HCT116 (cell line): ENCODE measurements at regions not wholly inside any gene's neighbourhood (a gene's known extent, or its start where the extent isn't known, plus 50 kb on each side); places are given as distances from the start of the nearest gene placed in this dataset.

Experiments used
- ATAC-seq: fragments of 200-7000 bp; cut with Tn5 transposase; 2 replicates; pipeline ENCODE4 v1.9.1; 2020; ENCODE audit warnings: mild to moderate bottlenecking, moderate library complexity
- BruUV-seq: library from RNA; stranded (reverse); fragments of 400-500 nt; replicated peaks from 2 replicates; lab custom pipeline; 2021; lab: Mats Ljungman, UMichigan
- CTCF ChIA-PET: fragments of 300-600 bp; sonication (Branson Sonifier 250); formaldehyde crosslinking; loops from one replicate; lab custom pipeline; 2021; ENCODE audit warnings: antibody characterized with exemption; lab: Charles Lee
- POLR2A ChIA-PET: fragments of 300-600, 350-600 bp; sonication (Branson Sonifier 250); formaldehyde crosslinking; loops from one replicate; lab custom pipeline; 2021; ENCODE audit warnings: antibody characterized with exemption; lab: Charles Lee
- RAD21 ChIA-PET, 2 experiments: fragments of 300-600 bp; sonication (Branson Sonifier 250); formaldehyde crosslinking; loops; one replicate each; lab custom pipeline; 2023; ENCODE audit warnings: low total read pairs in 2 of 2; ENCODE audit not compliant: uncharacterized antibody in 2 of 2, unreplicated experiment in 2 of 2, low non-redundant PET in 1 of 2; lab: Charles Lee
- DNase-seq: peaks from one replicate; pipeline ENCODE4 v3.0.0-alpha.2; 2010; ENCODE audit warnings: low read depth, low spot score
- H2AFZ ChIP-seq: fragments of 200-600 bp; shearing (Covaris generic), sonication (generic); 2 replicates; pipeline ENCODE4 v1.6.1; 2017; ENCODE audit warnings: low read depth, mixed run types, mixed read lengths, antibody characterized with exemption, low read length; ENCODE audit not compliant: poor library complexity, severe bottlenecking
- H3K27ac ChIP-seq: 2 replicates; pipeline ENCODE4 v1.5.1; 2012; ENCODE audit warnings: low read depth, low read length
- H3K27me3 ChIP-seq: fragments of 200-600 bp; sonication (generic); 2 replicates; pipeline ENCODE4 v1.6.1; 2016; ENCODE audit warnings: mixed run types, low read length, mixed read lengths; ENCODE audit not compliant: insufficient read depth
- H3K36me3 ChIP-seq, 2 experiments: fragments of 200-500 bp in 1 of 2; fragments of 200-600 bp in 1 of 2; sonication (Bioruptor generic) in 1 of 2; sonication (generic) in 1 of 2; 2 replicates each; pipeline versions ENCODE4 v1.5.1 to v1.6.1; 2014 to 2016; ENCODE audit warnings: low read length in 2 of 2, inconsistent platforms in 1 of 2, mixed read lengths in 1 of 2, mixed run types in 1 of 2; ENCODE audit not compliant: insufficient read depth in 2 of 2, control insufficient read depth in 1 of 2
- H3K4me1 ChIP-seq, 2 experiments: fragments of 200-600 bp in 1 of 2; sonication (generic) in 1 of 2; 2 replicates each; pipeline versions ENCODE4 v1.5.1 to v1.6.1; 2012 to 2017; ENCODE audit warnings: low read length in 2 of 2, inconsistent platforms in 1 of 2, mild to moderate bottlenecking in 1 of 2, mixed read lengths in 1 of 2, mixed run types in 1 of 2, moderate library complexity in 1 of 2; ENCODE audit not compliant: insufficient read depth in 2 of 2, control insufficient read depth in 1 of 2
- H3K4me2 ChIP-seq: fragments of 200-600 bp; sonication (generic); 2 replicates; pipeline ENCODE4 v1.6.1; 2017; ENCODE audit warnings: mixed run types, low read length, mixed read lengths
- H3K4me3 ChIP-seq, 2 experiments: fragments of 200-600 bp in 1 of 2; sonication (generic) in 1 of 2; replicated peaks in 1 of 2; 2 replicates each; pipeline ENCODE4 v1.5.1; 2011 to 2016; ENCODE audit warnings: low read length in 2 of 2, control low read depth in 1 of 2, low read depth in 1 of 2, mild to moderate bottlenecking in 1 of 2, mixed read lengths in 1 of 2, mixed run types in 1 of 2
- H3K79me2 ChIP-seq: fragments of 200-600 bp; sonication (generic); 2 replicates; pipeline ENCODE4 v1.6.1; 2017; ENCODE audit warnings: mild to moderate bottlenecking, mixed run types, low read length, moderate library complexity, mixed read lengths; ENCODE audit not compliant: insufficient read depth
- H3K9ac ChIP-seq: fragments of 200-600 bp; sonication (generic); 2 replicates; pipeline ENCODE4 v1.6.1; 2016; ENCODE audit warnings: low read length, mixed read lengths
- H3K9me2 ChIP-seq: fragments of 200-600 bp; sonication (generic), shearing (Covaris generic); 2 replicates; pipeline ENCODE4 v1.6.1; 2017; ENCODE audit warnings: mixed run types, mild to moderate bottlenecking, moderate library complexity; ENCODE audit not compliant: insufficient read depth
- H3K9me3 ChIP-seq, 2 experiments: fragments of 200-500 bp in 1 of 2; fragments of 200-600 bp in 1 of 2; sonication (Bioruptor generic) in 1 of 2; sonication (generic) in 1 of 2; 2 replicates each; pipeline ENCODE4 v1.6.1; 2014 to 2017; ENCODE audit warnings: low read length in 2 of 2, mixed read lengths in 2 of 2, inconsistent platforms in 1 of 2, low read depth in 1 of 2, mild to moderate bottlenecking in 1 of 2, mixed run types in 1 of 2, moderate library complexity in 1 of 2; ENCODE audit not compliant: control insufficient read depth in 1 of 2, insufficient read depth in 1 of 2
- H4K20me1 ChIP-seq: fragments of 200-600 bp; sonication (generic), shearing (Covaris generic); 2 replicates; pipeline ENCODE4 v1.6.1; 2017; ENCODE audit warnings: mixed run types, mild to moderate bottlenecking, moderate library complexity; ENCODE audit not compliant: insufficient read depth
- CEBPB ChIP-seq: IDR thresholded peaks from 2 replicates; pipeline ENCODE4 v1.6.1; 2012; ENCODE audit warnings: low read depth
- ELF1 ChIP-seq: IDR thresholded peaks from 2 replicates; pipeline ENCODE4 v1.6.1; 2012; ENCODE audit warnings: low read depth, borderline replicate concordance
- EZH2phosphoT487 ChIP-seq: fragments of 200-600 bp; IDR thresholded peaks from 2 replicates; pipeline ENCODE4 v1.6.1; 2018; ENCODE audit warnings: antibody characterized with exemption, borderline replicate concordance
- JUND ChIP-seq: IDR thresholded peaks from 2 replicates; pipeline ENCODE4 v1.6.1; 2012
- POLR2A ChIP-seq: IDR thresholded peaks from 2 replicates; pipeline ENCODE4 v1.7.0; 2011; ENCODE audit warnings: borderline replicate concordance; ENCODE audit not compliant: insufficient read depth, insufficient read length; ENCODE audit errors: extremely low read depth
- SP1 ChIP-seq: IDR thresholded peaks from 2 replicates; pipeline ENCODE4 v1.6.1; 2012; ENCODE audit warnings: low read depth
- SRF ChIP-seq: IDR thresholded peaks from 2 replicates; pipeline ENCODE4 v1.6.1; 2012; ENCODE audit warnings: low read depth
- TCF7L2 ChIP-seq: IDR thresholded peaks from 2 replicates; pipeline ENCODE4 v1.7.0; 2011; ENCODE audit warnings: borderline replicate concordance, inconsistent platforms; ENCODE audit not compliant: insufficient read depth, insufficient read length; ENCODE audit errors: extremely low read depth
- intact Hi-C: fragments of 100-400 bp; cut with micrococcal nuclease; formaldehyde crosslinking; loops from 2 replicates; pipeline ENCODE4 v1.10.0; 2022
- TF ChIP-seq, protein P1 (sequence below): IDR thresholded peaks from 2 replicates; pipeline ENCODE4 v1.6.1; 2012; ENCODE audit warnings: low read depth
- TF ChIP-seq, protein P2 (sequence below): IDR thresholded peaks from 2 replicates; pipeline ENCODE4 v1.6.1; 2011; ENCODE audit warnings: mild to moderate bottlenecking, low read length, moderate library complexity; ENCODE audit not compliant: insufficient replicate concordance; ENCODE audit errors: extremely low read depth
- TF ChIP-seq, protein P3 (sequence below), 3 experiments: fragments of 200-600 bp in 1 of 3; sonication (generic) in 1 of 3; IDR thresholded peaks in 2 of 3; conservative IDR thresholded peaks in 1 of 3; 2 replicates each; pipeline ENCODE4 v1.5.1; 2012 to 2017; ENCODE audit warnings: low read depth in 2 of 3, low read length in 2 of 3, antibody characterized with exemption in 1 of 3, borderline replicate concordance in 1 of 3, control low read depth in 1 of 3, mild to moderate bottlenecking in 1 of 3, mixed read lengths in 1 of 3, mixed run types in 1 of 3, moderate library complexity in 1 of 3; ENCODE audit not compliant: insufficient read depth in 1 of 3

DNA sequence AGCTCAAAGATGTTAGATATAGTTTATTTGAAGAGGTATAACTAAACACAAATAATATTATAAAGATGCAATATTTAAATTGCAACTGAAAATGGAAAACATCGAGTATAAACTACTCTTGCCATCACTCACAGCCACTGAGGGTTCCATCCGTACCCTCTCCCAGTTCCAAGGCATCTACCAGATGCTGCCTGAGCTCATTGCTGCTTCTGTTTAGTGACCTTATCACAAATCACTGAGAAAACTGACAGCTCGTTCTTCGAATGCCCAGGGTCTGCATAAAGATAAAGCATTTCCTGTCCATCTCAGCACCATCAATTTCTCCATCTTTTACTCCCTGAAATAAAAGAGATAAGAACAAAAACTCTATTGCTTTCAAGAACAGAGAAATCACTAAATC lies 391.7 kb upstream of the NWD2 start:
- POLR2A ChIA-PET, result no interaction called here
- Histone ChIP-seq H3K4me1 (no peaks in the 10 kb centered on the region), H3K27me3 (no peaks in the 10 kb centered on the region)
- RAD21 ChIA-PET, result no interaction called here
- TF ChIP-seq, protein P1, sequence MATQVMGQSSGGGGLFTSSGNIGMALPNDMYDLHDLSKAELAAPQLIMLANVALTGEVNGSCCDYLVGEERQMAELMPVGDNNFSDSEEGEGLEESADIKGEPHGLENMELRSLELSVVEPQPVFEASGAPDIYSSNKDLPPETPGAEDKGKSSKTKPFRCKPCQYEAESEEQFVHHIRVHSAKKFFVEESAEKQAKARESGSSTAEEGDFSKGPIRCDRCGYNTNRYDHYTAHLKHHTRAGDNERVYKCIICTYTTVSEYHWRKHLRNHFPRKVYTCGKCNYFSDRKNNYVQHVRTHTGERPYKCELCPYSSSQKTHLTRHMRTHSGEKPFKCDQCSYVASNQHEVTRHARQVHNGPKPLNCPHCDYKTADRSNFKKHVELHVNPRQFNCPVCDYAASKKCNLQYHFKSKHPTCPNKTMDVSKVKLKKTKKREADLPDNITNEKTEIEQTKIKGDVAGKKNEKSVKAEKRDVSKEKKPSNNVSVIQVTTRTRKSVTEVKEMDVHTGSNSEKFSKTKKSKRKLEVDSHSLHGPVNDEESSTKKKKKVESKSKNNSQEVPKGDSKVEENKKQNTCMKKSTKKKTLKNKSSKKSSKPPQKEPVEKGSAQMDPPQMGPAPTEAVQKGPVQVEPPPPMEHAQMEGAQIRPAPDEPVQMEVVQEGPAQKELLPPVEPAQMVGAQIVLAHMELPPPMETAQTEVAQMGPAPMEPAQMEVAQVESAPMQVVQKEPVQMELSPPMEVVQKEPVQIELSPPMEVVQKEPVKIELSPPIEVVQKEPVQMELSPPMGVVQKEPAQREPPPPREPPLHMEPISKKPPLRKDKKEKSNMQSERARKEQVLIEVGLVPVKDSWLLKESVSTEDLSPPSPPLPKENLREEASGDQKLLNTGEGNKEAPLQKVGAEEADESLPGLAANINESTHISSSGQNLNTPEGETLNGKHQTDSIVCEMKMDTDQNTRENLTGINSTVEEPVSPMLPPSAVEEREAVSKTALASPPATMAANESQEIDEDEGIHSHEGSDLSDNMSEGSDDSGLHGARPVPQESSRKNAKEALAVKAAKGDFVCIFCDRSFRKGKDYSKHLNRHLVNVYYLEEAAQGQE, result no peak
- TF ChIP-seq, protein P2, sequence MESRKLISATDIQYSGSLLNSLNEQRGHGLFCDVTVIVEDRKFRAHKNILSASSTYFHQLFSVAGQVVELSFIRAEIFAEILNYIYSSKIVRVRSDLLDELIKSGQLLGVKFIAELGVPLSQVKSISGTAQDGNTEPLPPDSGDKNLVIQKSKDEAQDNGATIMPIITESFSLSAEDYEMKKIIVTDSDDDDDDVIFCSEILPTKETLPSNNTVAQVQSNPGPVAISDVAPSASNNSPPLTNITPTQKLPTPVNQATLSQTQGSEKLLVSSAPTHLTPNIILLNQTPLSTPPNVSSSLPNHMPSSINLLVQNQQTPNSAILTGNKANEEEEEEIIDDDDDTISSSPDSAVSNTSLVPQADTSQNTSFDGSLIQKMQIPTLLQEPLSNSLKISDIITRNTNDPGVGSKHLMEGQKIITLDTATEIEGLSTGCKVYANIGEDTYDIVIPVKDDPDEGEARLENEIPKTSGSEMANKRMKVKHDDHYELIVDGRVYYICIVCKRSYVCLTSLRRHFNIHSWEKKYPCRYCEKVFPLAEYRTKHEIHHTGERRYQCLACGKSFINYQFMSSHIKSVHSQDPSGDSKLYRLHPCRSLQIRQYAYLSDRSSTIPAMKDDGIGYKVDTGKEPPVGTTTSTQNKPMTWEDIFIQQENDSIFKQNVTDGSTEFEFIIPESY, result no peak
- TF ChIP-seq, protein P3, sequence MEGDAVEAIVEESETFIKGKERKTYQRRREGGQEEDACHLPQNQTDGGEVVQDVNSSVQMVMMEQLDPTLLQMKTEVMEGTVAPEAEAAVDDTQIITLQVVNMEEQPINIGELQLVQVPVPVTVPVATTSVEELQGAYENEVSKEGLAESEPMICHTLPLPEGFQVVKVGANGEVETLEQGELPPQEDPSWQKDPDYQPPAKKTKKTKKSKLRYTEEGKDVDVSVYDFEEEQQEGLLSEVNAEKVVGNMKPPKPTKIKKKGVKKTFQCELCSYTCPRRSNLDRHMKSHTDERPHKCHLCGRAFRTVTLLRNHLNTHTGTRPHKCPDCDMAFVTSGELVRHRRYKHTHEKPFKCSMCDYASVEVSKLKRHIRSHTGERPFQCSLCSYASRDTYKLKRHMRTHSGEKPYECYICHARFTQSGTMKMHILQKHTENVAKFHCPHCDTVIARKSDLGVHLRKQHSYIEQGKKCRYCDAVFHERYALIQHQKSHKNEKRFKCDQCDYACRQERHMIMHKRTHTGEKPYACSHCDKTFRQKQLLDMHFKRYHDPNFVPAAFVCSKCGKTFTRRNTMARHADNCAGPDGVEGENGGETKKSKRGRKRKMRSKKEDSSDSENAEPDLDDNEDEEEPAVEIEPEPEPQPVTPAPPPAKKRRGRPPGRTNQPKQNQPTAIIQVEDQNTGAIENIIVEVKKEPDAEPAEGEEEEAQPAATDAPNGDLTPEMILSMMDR (IDR thresholded peaks at IDR 0.05 in 2 of 3, conservative IDR thresholded peaks at IDR 0.05 in 1 of 3; ENCODE audit: borderline replicate concordance in 1 of 3, insufficient read depth in 1 of 3, low read depth in 2 of 3, low read length in 2 of 3), result no peak
- no peak for TF ChIP-seq JUND
- TF ChIP-seq SRF, result no peak
- no peak for TF ChIP-seq TCF7L2
- TF ChIP-seq EZH2phosphoT487, result no peak
- TF ChIP-seq CEBPB, result no peak
- no peak for TF ChIP-seq POLR2A
- TF ChIP-seq SP1, result no peak
- no peak for TF ChIP-seq ELF1
- TF ChIP-seq, all 23 proteins: peak for 0
- no peak for ATAC-seq
- DNase-seq, result no peak
- Histone ChIP-seq H3K27ac (no peak overlapping the region), H3K9ac (no peak overlapping the region), H2AFZ (no peak overlapping the region), H3K9me3 (no peaks in the 10 kb centered on the region), H3K79me2 (no peaks in the 10 kb centered on the region), H3K9me2 (no peaks in the 10 kb centered on the region), H3K4me2 (no peak overlapping the region), H4K20me1 (no peaks in the 10 kb centered on the region), H3K36me3 (no peaks in the 10 kb centered on the region), H3K4me3 (no peak overlapping the region)
- CTCF ChIA-PET, result no interaction called here
- intact Hi-C loops, result no loop called here
- no TSS peak for BruUV-seq
